Trophoblast cell (in vitro differentiated cells and primary cell): ENCODE measurements at regions not wholly inside any gene's neighbourhood (a gene's known extent, or its start where the extent isn't known, plus 50 kb on each side); places are given as distances from the start of the nearest gene placed in this dataset.

ENCODE experiments used
- DNase-seq, 2 donors: peaks; one replicate each; pipeline ENCODE4 v3.0.0-alpha.2; 2016
- H2AFZ ChIP-seq: 2 replicates; pipeline ENCODE4 v1.6.1; 2013; ENCODE audit warnings: low read length, moderate library complexity, mild to moderate bottlenecking; ENCODE audit not compliant: insufficient read depth, poor library complexity
- H2AK5ac ChIP-seq: 2 replicates; pipeline ENCODE4 v1.6.1; 2013; ENCODE audit warnings: mild to moderate bottlenecking, low read length
- H2BK120ac ChIP-seq: 2 replicates; pipeline ENCODE4 v1.6.1; 2013; ENCODE audit warnings: low read length, mild to moderate bottlenecking, moderate library complexity; ENCODE audit not compliant: insufficient read depth, poor library complexity
- H2BK12ac ChIP-seq: 2 replicates; pipeline ENCODE4 v1.6.1; 2013; ENCODE audit warnings: mild to moderate bottlenecking, low read length, moderate library complexity
- H2BK5ac ChIP-seq: 2 replicates; pipeline ENCODE4 v1.6.1; 2013; ENCODE audit warnings: low read length, low read depth, moderate library complexity, mild to moderate bottlenecking; ENCODE audit not compliant: poor library complexity
- H3K14ac ChIP-seq: 2 replicates; pipeline ENCODE4 v1.6.1; 2013; ENCODE audit warnings: mild to moderate bottlenecking, low read length
- H3K18ac ChIP-seq: 2 replicates; pipeline ENCODE4 v1.6.1; 2013; ENCODE audit warnings: mild to moderate bottlenecking, low read length
- H3K23ac ChIP-seq: 2 replicates; pipeline ENCODE4 v1.6.1; 2013; ENCODE audit warnings: low read length
- H3K27ac ChIP-seq: 2 replicates; pipeline ENCODE4 v1.5.1; 2013; ENCODE audit warnings: low read depth, mild to moderate bottlenecking, inconsistent platforms, low read length, moderate library complexity
- H3K27me3 ChIP-seq: 2 replicates; pipeline ENCODE4 v1.6.1; 2013; ENCODE audit warnings: inconsistent platforms, mild to moderate bottlenecking, low read length, moderate library complexity; ENCODE audit not compliant: insufficient read depth
- H3K36me3 ChIP-seq, 2 experiments: 1 replicate in 1 of 2; 2 replicates in 1 of 2; pipeline ENCODE4 v1.6.1; 2013; ENCODE audit warnings: low read length in 2 of 2, mild to moderate bottlenecking in 2 of 2, moderate library complexity in 1 of 2; ENCODE audit not compliant: insufficient read depth in 2 of 2, control insufficient read depth in 1 of 2
- H3K4ac ChIP-seq: 2 replicates; pipeline ENCODE4 v1.6.1; 2013; ENCODE audit warnings: low read depth, mild to moderate bottlenecking, low read length, moderate library complexity
- H3K4me1 ChIP-seq, 2 experiments: 1 replicate in 1 of 2; 2 replicates in 1 of 2; pipeline ENCODE4 v1.6.1; 2013; ENCODE audit warnings: low read length in 2 of 2, mild to moderate bottlenecking in 2 of 2, moderate library complexity in 1 of 2; ENCODE audit not compliant: insufficient read depth in 2 of 2, control insufficient read depth in 1 of 2
- H3K4me2 ChIP-seq: 2 replicates; pipeline ENCODE4 v1.6.1; 2013; ENCODE audit warnings: inconsistent platforms, mild to moderate bottlenecking, low read length, moderate library complexity
- H3K4me3 ChIP-seq: 2 replicates; pipeline ENCODE4 v1.5.1; 2013; ENCODE audit warnings: mild to moderate bottlenecking, low read depth, low read length, inconsistent platforms
- H3K79me1 ChIP-seq: one replicate; pipeline ENCODE4 v1.6.1; 2013; ENCODE audit warnings: low read length
- H3K79me2 ChIP-seq: 2 replicates; pipeline ENCODE4 v1.6.1; 2013; ENCODE audit warnings: low read length, mild to moderate bottlenecking; ENCODE audit not compliant: control insufficient read depth, insufficient read depth, poor library complexity
- H3K9ac ChIP-seq: 2 replicates; pipeline ENCODE4 v1.6.1; 2013; ENCODE audit warnings: mild to moderate bottlenecking, low read length
- H3K9me3 ChIP-seq: 2 replicates; pipeline ENCODE4 v1.6.1; 2013; ENCODE audit warnings: low read depth, mild to moderate bottlenecking, control low read depth, inconsistent platforms, low read length; ENCODE audit not compliant: insufficient read depth
- H4K12ac ChIP-seq: 2 replicates; pipeline ENCODE4 v1.6.1; 2013; ENCODE audit warnings: low read depth, mild to moderate bottlenecking, low read length, moderate library complexity
- H4K8ac ChIP-seq: 2 replicates; pipeline ENCODE4 v1.6.1; 2013; ENCODE audit warnings: low read depth, mild to moderate bottlenecking, low read length, moderate library complexity
- H4K91ac ChIP-seq: one replicate; pipeline ENCODE4 v1.6.1; 2013; ENCODE audit warnings: low read depth, mild to moderate bottlenecking, low read length, moderate library complexity
- WGBS: extraction: QIAGEN DNeasy Blood & Tissue Kit; methylation state at CpG from one replicate; pipeline ENCODE4 v1.1.7; 2013; ENCODE audit warnings: missing lambda C conversion rate; ENCODE audit not compliant: insufficient read length, insufficient coverage; ENCODE audit errors: extremely low coverage; 5-methylcytosine and 5-hydroxymethylcytosine counted together

DNA sequence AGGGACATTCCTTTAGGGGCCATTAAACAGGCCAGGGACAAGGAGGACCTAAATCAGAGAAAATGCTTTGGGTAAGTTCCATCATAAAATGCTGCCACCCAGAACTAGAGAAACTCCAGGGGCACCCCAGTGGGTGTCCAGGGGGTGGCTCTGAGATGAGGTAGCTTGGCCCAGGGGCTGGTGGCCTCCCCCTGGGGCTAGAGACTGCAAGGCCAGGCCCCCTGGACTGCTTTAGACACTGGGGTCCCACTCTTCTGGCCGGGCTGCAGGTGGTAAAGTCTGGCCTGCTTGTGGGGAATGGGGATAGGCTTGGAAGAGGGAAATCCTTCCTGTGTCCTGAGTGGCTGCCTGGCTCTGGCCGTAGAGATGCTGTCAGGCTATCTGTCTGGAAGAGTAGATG is 169.6 kb upstream of the PODXL start:
- no peak overlapping the region for H2AFZ ChIP-seq
- no peak overlapping the region for H3K4me3 ChIP-seq
- H3K18ac ChIP-seq: no peak overlapping the region
- no peaks in the 10 kb centered on the region for H3K79me2 ChIP-seq
- no peaks in the 10 kb centered on the region for H3K79me1 ChIP-seq
- H3K36me3 ChIP-seq: no peaks in the 10 kb centered on the region
- no peak overlapping the region for H3K23ac ChIP-seq
- no peak overlapping the region for H2BK5ac ChIP-seq
- H4K12ac ChIP-seq: no peak overlapping the region
- H2AK5ac ChIP-seq: no peak overlapping the region
- no peak overlapping the region for H3K4me2 ChIP-seq
- no peak overlapping the region for H3K27ac ChIP-seq
- no peak overlapping the region for H4K8ac ChIP-seq
- no peak overlapping the region for H3K9ac ChIP-seq
- H3K4ac ChIP-seq: no peak overlapping the region
- H3K14ac ChIP-seq: no peak overlapping the region
- H3K9me3 ChIP-seq: peaks cover 7% of the 10 kb centered on the region
- WGBS: no CpG with 5 or more reads among the region's 2 CpGs
- no peak for DNase-seq
- no peak overlapping the region for H2BK120ac ChIP-seq
- H3K27me3 ChIP-seq: no peaks in the 10 kb centered on the region
- H2BK12ac ChIP-seq: no peak overlapping the region
- H3K4me1 ChIP-seq: peaks cover 0 to 2% of the 10 kb centered on the region in 2 experiments
- no peak overlapping the region for H4K91ac ChIP-seq

GRCh38 chr7:131724776-131725345 is 168.4 kb upstream of the PODXL start:
- Histone ChIP-seq H2BK120ac (no peak overlapping the region), H3K23ac (no peak overlapping the region), H3K79me1 (no peaks in the 10 kb centered on the region), H4K91ac (no peak overlapping the region), H3K18ac (no peak overlapping the region), H3K27me3 (no peaks in the 10 kb centered on the region), H4K8ac (no peak overlapping the region), H3K27ac (no peak overlapping the region), H3K36me3 (no peaks in the 10 kb centered on the region), H3K9ac (no peak overlapping the region), H4K12ac (no peak overlapping the region), H3K4me1 (peaks cover 0 to 2% of the 10 kb centered on the region in 2 experiments), H3K9me3 (peaks cover 7% of the 10 kb centered on the region), H3K79me2 (no peaks in the 10 kb centered on the region), H2AFZ (no peak overlapping the region), H3K14ac (no peak overlapping the region), H2AK5ac (no peak overlapping the region), H2BK12ac (no peak overlapping the region), H2BK5ac (no peak overlapping the region), H3K4me2 (no peak overlapping the region), H3K4ac (no peak overlapping the region), H3K4me3 (no peak overlapping the region)
- no CpG with 5 or more reads among the region's 4 CpGs for WGBS
- DNase-seq: no peak

DNA sequence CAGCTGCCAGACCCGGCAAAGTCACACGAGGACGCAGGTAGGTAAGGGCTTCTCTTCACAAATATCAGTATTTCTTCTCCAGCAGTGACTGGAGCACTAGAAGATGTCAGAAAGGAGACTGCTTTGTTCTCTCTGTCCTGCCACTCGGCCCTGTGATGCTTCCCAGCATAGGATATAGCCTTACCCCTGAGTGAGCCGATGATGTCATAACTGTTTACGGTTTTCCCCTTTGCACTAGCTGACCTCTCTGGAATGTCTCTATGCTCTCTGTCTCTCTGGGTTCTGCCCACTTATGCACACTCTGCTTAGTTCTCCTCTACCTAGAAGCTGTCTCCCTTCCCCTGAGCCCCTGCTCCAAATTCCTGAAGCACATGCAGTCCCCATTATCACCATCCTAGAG is 167.5 kb upstream of the PODXL start:
- Histone ChIP-seq H2AFZ (no peak overlapping the region), H3K27me3 (no peaks in the 10 kb centered on the region), H2BK5ac (no peak overlapping the region), H2BK12ac (no peak overlapping the region), H3K27ac (no peak overlapping the region), H3K9ac (no peak overlapping the region), H3K9me3 (peaks cover 3% of the 10 kb centered on the region), H3K4me2 (no peak overlapping the region), H3K4me3 (no peak overlapping the region), H3K79me2 (no peaks in the 10 kb centered on the region), H3K4ac (no peak overlapping the region), H3K14ac (no peak overlapping the region), H3K4me1 (peaks cover 0 to 2% of the 10 kb centered on the region in 2 experiments), H2AK5ac (no peak overlapping the region), H4K8ac (no peak overlapping the region), H3K23ac (no peak overlapping the region), H4K12ac (no peak overlapping the region), H4K91ac (no peak overlapping the region), H3K18ac (no peak overlapping the region), H2BK120ac (no peak overlapping the region), H3K36me3 (no peaks in the 10 kb centered on the region), H3K79me1 (no peaks in the 10 kb centered on the region)
- DNase-seq: peak in 1 of 2 donors; percentile 3
- WGBS: no CpG with 5 or more reads among the region's 6 CpGs

DNA sequence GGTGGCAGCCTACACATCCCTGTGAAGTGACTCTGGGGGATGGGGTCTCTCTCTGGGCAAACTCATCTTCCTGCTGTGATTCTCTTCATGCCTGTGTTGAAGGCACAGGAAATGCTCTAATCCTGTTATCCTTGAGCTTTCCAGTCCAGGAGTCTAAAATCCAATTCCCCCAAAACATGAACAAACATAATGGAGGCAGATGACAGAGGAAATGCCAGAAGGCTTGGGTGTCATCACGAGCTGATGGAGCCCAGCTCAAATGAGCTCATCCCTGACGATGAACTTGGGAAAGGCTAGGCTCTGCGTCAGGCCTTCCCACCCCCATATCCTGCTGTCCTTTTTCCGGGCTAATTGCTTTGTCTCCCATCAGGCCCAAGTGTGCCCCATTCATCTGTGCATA is 165.9 kb upstream of the PODXL start:
- H3K14ac ChIP-seq: no peak overlapping the region
- no peak overlapping the region for H2AK5ac ChIP-seq
- no peaks in the 10 kb centered on the region for H3K79me2 ChIP-seq
- H3K9me3 ChIP-seq: peaks cover 1% of the 10 kb centered on the region
- no peak overlapping the region for H3K23ac ChIP-seq
- no peak for DNase-seq
- no peak overlapping the region for H3K4me2 ChIP-seq
- no peak overlapping the region for H4K91ac ChIP-seq
- no peak overlapping the region for H2BK120ac ChIP-seq
- H4K8ac ChIP-seq: no peak overlapping the region
- no peak overlapping the region for H4K12ac ChIP-seq
- no peak overlapping the region for H3K27ac ChIP-seq
- H3K4me1 ChIP-seq: peaks cover 0 to 2% of the 10 kb centered on the region in 2 experiments
- H3K18ac ChIP-seq: no peak overlapping the region
- H3K36me3 ChIP-seq: no peaks in the 10 kb centered on the region
- H3K79me1 ChIP-seq: no peaks in the 10 kb centered on the region
- H3K9ac ChIP-seq: no peak overlapping the region
- H2AFZ ChIP-seq: no peak overlapping the region
- H2BK12ac ChIP-seq: no peak overlapping the region
- no peaks in the 10 kb centered on the region for H3K27me3 ChIP-seq
- no peak overlapping the region for H3K4me3 ChIP-seq
- H2BK5ac ChIP-seq: no peak overlapping the region
- no peak overlapping the region for H3K4ac ChIP-seq
- WGBS: no CpG with 5 or more reads among the region's 4 CpGs
